ENCODE measurements at regions not wholly inside any gene's neighbourhood (a gene's known extent, or its start where the extent isn't known, plus 50 kb on each side); places are given as distances from the start of the nearest gene placed in this dataset.

DNA sequence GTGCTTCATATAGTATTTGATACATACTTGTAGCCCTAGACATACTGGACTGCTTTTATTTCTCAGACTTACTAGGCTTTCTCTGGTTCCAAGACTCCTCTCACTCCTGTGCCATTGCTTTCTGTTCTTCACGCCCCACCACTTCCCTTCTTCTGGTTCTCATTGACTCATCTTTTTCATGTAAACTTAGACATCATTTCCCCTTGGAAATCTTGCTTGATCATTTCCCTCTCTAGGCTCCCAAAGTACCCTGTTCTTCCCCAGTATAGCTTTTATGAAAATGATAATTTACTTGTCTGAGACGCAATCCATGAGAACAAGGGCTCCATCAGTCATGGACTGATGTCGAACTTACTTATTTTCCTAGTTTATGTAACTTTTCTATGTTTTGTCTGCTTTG is 83.5 kb downstream of the TLR4 start:
- TF ChIP-seq, protein P1, sequence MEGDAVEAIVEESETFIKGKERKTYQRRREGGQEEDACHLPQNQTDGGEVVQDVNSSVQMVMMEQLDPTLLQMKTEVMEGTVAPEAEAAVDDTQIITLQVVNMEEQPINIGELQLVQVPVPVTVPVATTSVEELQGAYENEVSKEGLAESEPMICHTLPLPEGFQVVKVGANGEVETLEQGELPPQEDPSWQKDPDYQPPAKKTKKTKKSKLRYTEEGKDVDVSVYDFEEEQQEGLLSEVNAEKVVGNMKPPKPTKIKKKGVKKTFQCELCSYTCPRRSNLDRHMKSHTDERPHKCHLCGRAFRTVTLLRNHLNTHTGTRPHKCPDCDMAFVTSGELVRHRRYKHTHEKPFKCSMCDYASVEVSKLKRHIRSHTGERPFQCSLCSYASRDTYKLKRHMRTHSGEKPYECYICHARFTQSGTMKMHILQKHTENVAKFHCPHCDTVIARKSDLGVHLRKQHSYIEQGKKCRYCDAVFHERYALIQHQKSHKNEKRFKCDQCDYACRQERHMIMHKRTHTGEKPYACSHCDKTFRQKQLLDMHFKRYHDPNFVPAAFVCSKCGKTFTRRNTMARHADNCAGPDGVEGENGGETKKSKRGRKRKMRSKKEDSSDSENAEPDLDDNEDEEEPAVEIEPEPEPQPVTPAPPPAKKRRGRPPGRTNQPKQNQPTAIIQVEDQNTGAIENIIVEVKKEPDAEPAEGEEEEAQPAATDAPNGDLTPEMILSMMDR (IDR thresholded peaks at IDR 0.05; ENCODE audit: low read depth, low read length, missing control alignments) = no peak
- H3K4me3 ChIP-seq (ENCODE audit: low read depth, low read length) = no peak overlapping the region
- no peak for DNase-seq (ENCODE audit: low read depth)

DNA sequence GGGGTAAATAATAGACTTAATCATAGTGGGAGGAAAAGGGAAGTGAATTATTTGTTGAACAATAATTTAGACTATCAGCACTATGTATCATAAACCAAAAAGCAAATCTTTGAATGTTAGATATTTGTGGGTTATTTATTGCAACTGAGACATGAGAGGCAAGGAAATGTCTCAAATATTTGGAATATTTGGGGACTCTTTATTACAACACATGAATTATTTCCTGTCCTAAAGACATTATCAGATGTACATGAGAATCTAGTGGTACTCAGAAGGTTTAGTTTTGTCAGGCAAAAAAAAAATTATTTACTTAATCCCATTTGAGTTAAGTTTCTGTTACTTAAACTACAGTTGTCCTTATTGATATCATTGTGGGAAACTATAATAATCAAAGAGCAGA is 91.1 kb downstream of the TLR4 start:
- H3K4me3 ChIP-seq (ENCODE audit: low read depth, low read length) = no peak overlapping the region
- TF ChIP-seq, protein P1 (IDR thresholded peaks at IDR 0.05; ENCODE audit: low read depth, low read length, missing control alignments) = no peak
- DNase-seq (ENCODE audit: low read depth) = no peak

DNA sequence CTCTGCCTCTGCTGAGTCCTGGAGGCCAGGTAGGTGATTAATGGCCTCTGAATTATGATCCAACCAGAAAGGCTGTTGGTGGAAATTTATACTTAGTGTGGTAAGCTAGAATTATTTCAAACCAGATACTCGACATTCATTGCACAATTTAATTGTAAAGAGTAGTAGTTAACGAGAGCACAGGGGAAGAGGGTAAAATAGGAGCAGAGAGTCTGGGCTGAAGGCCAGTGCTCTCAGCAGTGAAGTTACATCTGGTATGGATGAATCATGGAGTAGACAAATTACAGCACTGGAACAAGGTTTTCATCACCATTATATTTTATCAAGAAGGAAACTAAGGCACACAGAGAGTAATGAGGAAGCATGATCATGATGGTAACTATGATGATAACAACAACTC is 92.5 kb downstream of the TLR4 start:
- H3K4me3 ChIP-seq (ENCODE audit: low read depth, low read length) = no peak overlapping the region
- TF ChIP-seq, protein P1 (IDR thresholded peaks at IDR 0.05; ENCODE audit: low read depth, low read length, missing control alignments) = no peak
- no peak for DNase-seq (ENCODE audit: low read depth)

DNA sequence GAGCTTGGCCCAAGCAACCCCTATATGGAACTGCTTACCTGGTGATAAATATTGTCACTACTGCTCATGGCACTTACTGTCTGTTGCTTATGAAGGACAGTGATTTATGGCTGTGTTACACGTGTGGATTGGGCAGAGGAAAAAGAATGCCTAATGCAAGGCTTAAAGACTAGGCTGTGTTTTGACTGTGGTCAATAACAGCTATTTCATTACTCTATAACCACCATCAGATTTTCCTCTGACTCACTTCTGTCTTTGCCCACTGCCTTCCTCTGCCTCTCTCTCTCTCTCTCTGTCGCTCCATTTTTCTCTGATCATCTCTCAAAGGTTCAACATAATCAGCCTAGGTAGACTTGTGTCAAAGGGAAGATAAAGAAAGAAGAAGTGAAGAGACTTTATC is 96.2 kb downstream of the TLR4 start:
- TF ChIP-seq, protein P1 (IDR thresholded peaks at IDR 0.05; ENCODE audit: low read depth, low read length, missing control alignments) = no peak
- DNase-seq (ENCODE audit: low read depth) = no peak

DNA sequence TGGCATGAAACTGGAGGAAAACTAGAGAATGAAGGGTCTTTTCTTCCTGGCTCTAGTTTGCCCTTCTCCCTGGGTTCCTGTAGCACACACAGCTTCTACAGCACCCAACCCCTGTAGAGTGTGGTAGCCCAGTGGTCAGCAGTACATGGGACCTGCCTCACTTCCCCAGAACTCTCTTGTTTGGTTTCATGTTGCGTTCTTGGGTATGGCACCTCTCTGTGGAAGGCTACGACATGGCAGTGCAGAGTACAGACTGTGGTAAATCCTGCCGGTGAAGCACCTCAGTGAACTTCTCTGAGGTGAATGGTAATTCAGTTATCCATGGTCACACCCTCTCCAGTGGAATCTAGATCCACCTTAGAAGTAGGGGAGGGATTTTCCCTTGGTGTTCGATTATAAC is 105.5 kb downstream of the TLR4 start:
- no peak for DNase-seq (ENCODE audit: low read depth)
- no peak overlapping the region for H3K4me3 ChIP-seq (ENCODE audit: low read depth, low read length)
- TF ChIP-seq, protein P1 (IDR thresholded peaks at IDR 0.05; ENCODE audit: low read depth, low read length, missing control alignments) = no peak

More for the DNA sequence above, 96.2 kb downstream of the TLR4 start:
- no peak overlapping the region for H3K4me3 ChIP-seq (ENCODE audit: low read depth, low read length)

DNA sequence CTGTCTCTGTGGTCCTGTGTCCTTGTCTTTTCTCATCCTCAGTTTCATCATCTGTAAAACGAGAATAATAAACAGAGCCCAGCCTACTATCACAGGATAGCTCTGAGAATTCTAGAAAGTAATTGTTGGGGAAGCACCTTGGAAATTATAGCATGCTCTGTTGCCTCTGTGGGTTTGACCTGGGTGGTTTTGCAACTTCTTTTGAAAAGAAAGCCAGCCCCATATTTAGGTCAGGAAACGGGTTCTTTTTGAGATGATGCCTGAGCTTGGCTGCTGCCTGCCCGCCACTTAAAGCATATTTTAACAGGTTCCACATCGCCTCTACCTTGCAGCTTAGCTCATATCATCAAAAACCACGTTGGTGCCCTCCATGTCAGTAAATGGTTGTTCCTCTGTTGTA is 111.1 kb downstream of the TLR4 start:
- TF ChIP-seq, protein P1 (IDR thresholded peaks at IDR 0.05; ENCODE audit: low read depth, low read length, missing control alignments) = no peak
- DNase-seq (ENCODE audit: low read depth) = no peak
- no peak overlapping the region for H3K4me3 ChIP-seq (ENCODE audit: low read depth, low read length)

DNA sequence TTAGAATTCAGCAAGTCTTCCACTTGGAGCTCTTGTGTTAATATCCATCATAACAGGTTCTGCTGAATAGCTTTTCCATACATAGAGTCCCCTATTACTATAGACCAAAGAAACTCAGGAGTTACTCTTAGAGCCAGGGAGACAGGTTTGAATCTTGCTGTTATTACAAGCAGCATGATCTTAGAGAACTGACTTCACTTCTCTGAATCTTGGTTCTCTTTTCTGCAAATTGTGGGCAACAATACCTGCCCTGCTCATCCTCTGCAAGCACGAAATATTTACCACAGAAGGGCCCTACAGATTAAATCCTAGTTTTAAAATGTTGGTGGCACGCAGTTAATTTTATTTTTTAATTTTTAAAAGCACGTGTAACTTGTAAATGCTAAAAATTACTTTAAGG is 111.7 kb downstream of the TLR4 start:
- TF ChIP-seq, protein P1 (IDR thresholded peaks at IDR 0.05; ENCODE audit: low read depth, low read length, missing control alignments) = no peak
- no peak for DNase-seq (ENCODE audit: low read depth)
- H3K4me3 ChIP-seq (ENCODE audit: low read depth, low read length) = no peak overlapping the region
